ENCODE measurements at regions not wholly inside any gene's neighbourhood (a gene's known extent, or its start where the extent isn't known, plus 50 kb on each side); places are given as distances from the start of the nearest gene placed in this dataset.

GRCh38 chr21:38910390-38911067, 104.8 kb downstream of the ETS2 start:
- TF ChIP-seq ZC3H10 (CRISPR knock-in tag; IDR thresholded peaks at IDR 0.05) (no peak), ARNTL (CRISPR knock-in tag; IDR thresholded peaks at IDR 0.05; ENCODE audit: borderline replicate concordance, low read depth) (no peak), RARB (CRISPR knock-in tag; IDR thresholded peaks at IDR 0.05) (no peak), ZNF70 (CRISPR knock-in tag; IDR thresholded peaks at IDR 0.05) (no peak), PATZ1 (CRISPR knock-in tag; IDR thresholded peaks at IDR 0.05; ENCODE audit: borderline replicate concordance) (no peak), TSHZ2 (CRISPR knock-in tag; IDR thresholded peaks at IDR 0.05) (no peak), CSRNP3 (CRISPR knock-in tag; IDR thresholded peaks at IDR 0.05) (no peak), OSR1 (CRISPR knock-in tag; IDR thresholded peaks at IDR 0.05) (no peak)
- TF ChIP-seq, protein P1, sequence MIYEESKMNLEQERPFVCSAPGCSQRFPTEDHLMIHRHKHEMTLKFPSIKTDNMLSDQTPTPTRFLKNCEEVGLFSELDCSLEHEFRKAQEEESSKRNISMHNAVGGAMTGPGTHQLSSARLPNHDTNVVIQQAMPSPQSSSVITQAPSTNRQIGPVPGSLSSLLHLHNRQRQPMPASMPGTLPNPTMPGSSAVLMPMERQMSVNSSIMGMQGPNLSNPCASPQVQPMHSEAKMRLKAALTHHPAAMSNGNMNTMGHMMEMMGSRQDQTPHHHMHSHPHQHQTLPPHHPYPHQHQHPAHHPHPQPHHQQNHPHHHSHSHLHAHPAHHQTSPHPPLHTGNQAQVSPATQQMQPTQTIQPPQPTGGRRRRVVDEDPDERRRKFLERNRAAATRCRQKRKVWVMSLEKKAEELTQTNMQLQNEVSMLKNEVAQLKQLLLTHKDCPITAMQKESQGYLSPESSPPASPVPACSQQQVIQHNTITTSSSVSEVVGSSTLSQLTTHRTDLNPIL (CRISPR knock-in tag; IDR thresholded peaks at IDR 0.05; ENCODE audit: low read depth): no peak
- TF ChIP-seq, protein P2, sequence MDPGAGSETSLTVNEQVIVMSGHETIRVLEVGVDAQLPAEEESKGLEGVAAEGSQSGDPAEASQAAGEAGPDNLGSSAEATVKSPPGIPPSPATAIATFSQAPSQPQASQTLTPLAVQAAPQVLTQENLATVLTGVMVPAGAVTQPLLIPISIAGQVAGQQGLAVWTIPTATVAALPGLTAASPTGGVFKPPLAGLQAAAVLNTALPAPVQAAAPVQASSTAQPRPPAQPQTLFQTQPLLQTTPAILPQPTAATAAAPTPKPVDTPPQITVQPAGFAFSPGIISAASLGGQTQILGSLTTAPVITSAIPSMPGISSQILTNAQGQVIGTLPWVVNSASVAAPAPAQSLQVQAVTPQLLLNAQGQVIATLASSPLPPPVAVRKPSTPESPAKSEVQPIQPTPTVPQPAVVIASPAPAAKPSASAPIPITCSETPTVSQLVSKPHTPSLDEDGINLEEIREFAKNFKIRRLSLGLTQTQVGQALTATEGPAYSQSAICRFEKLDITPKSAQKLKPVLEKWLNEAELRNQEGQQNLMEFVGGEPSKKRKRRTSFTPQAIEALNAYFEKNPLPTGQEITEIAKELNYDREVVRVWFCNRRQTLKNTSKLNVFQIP (CRISPR knock-in tag; IDR thresholded peaks at IDR 0.05; ENCODE audit: borderline replicate concordance, low read depth): no peak
